ENCODE measurements at regions not wholly inside any gene's neighbourhood (a gene's known extent, or its start where the extent isn't known, plus 50 kb on each side); places are given as distances from the start of the nearest gene placed in this dataset.

GRCh38 chr12:77401064-77401769 is 335.8 kb upstream of the E2F7 start:
- peak; percentile 16 for DNase-seq

- no peak for DNase-seq
Measured at GRCh38 chr12:77392467-77393088, 327.2 kb upstream of the E2F7 start.

GRCh38 chr12:77388445-77389265 is 323.3 kb upstream of the E2F7 start:
- DNase-seq: no peak

GRCh38 chr12:77387671-77388070 is 322.3 kb upstream of the E2F7 start:
- DNase-seq: no peak

GRCh38 chr12:77387214-77387613 is 321.8 kb upstream of the E2F7 start:
- no peak for DNase-seq

- DNase-seq: no peak
Measured at GRCh38 chr12:77384941-77385340, 319.6 kb upstream of the E2F7 start.

- DNase-seq: no peak
Measured at GRCh38 chr12:77382096-77382742, 316.9 kb upstream of the E2F7 start.

GRCh38 chr12:77377622-77378021 is 312.3 kb upstream of the E2F7 start:
- no peak for DNase-seq

GRCh38 chr12:77377116-77377515 is 311.7 kb upstream of the E2F7 start:
- DNase-seq: peak; percentile 59

GRCh38 chr12:77374673-77375072 is 309.3 kb upstream of the E2F7 start:
- DNase-seq: no peak

GRCh38 chr12:77372494-77372893 is 307.1 kb upstream of the E2F7 start:
- DNase-seq: no peak

- peak; percentile 9 for DNase-seq
Measured at GRCh38 chr12:77372026-77372425, 306.7 kb upstream of the E2F7 start.

GRCh38 chr12:77368379-77368778 is 303.0 kb upstream of the E2F7 start:
- DNase-seq: no peak

GRCh38 chr12:77366616-77367015 is 301.2 kb upstream of the E2F7 start:
- DNase-seq: no peak

- DNase-seq: no peak
Measured at GRCh38 chr12:77364400-77364799, 299.0 kb upstream of the E2F7 start.

GRCh38 chr12:77362509-77363210 is 297.3 kb upstream of the E2F7 start:
- no peak for DNase-seq

- no peak for DNase-seq
Measured at GRCh38 chr12:77357655-77358054, 292.3 kb upstream of the E2F7 start.

- no peak for DNase-seq
Measured at GRCh38 chr12:77354766-77355362, 289.5 kb upstream of the E2F7 start.

GRCh38 chr12:77352946-77353345 is 287.6 kb upstream of the E2F7 start:
- peak; percentile 16 for DNase-seq

- no peak for DNase-seq
Measured at GRCh38 chr12:77351860-77352259, 286.5 kb upstream of the E2F7 start.

GRCh38 chr12:77349689-77350370 is 284.5 kb upstream of the E2F7 start:
- no peak for DNase-seq

- no peak for DNase-seq
Measured at GRCh38 chr12:77347017-77347416, 281.6 kb upstream of the E2F7 start.
